Stimulated activated CD4-positive, alpha-beta T cell treated with anti-CD3 and anti-CD28 coated beads, Interleukin-1b, Interleukin-23, amount 100 ng/mL, for 24 hours (primary cell): ENCODE measurements at regions not wholly inside any gene's neighbourhood (a gene's known extent, or its start where the extent isn't known, plus 50 kb on each side); places are given as distances from the start of the nearest gene placed in this dataset.
"Not testable (repeated sequence)": the region's sequence is repeated elsewhere in the genome, so short reads cannot be mapped to it uniquely, and the experiment has no call there.

ENCODE experiments used
- DNase-seq, 4 experiments: peaks; one replicate each; pipeline ENCODE4 v3.0.0-alpha.2; 2020; ENCODE audit warnings: low read depth in 4 of 4, low spot score in 1 of 4

- DNase-seq, result not testable (repeated sequence)
Observed at GRCh38 chr12:9543341-9543740, 64.4 kb downstream of the KLRB1 start.

GRCh38 chr12:9542827-9543226, 64.9 kb downstream of the KLRB1 start:
- not testable (repeated sequence) for DNase-seq

- not testable (repeated sequence) for DNase-seq
Observed at GRCh38 chr12:9515925-9516324, 91.8 kb downstream of the KLRB1 start.

- not testable (repeated sequence) for DNase-seq
Observed at GRCh38 chr12:9512695-9513094, 95.0 kb downstream of the KLRB1 start.

GRCh38 chr12:9510392-9511011, 97.2 kb downstream of the KLRB1 start:
- not testable (repeated sequence) for DNase-seq

- no peak for DNase-seq
Observed at GRCh38 chr12:9509464-9510161, 98.1 kb downstream of the KLRB1 start.

- DNase-seq, result no peak
Observed at GRCh38 chr12:9506746-9507145, 101.0 kb downstream of the KLRB1 start.

- DNase-seq, result not testable (repeated sequence)
Observed at GRCh38 chr12:9503384-9503783, 104.3 kb downstream of the KLRB1 start.

GRCh38 chr12:9502845-9503244, 104.9 kb downstream of the KLRB1 start:
- DNase-seq, result not testable (repeated sequence)

GRCh38 chr12:9493325-9493724, 114.4 kb downstream of the KLRB1 start:
- DNase-seq, result not testable (repeated sequence)

GRCh38 chr12:9481289-9481688, 126.4 kb downstream of the KLRB1 start:
- not testable (repeated sequence) for DNase-seq

- not testable (repeated sequence) for DNase-seq
Observed at GRCh38 chr12:9474197-9474596, 133.5 kb downstream of the KLRB1 start.

GRCh38 chr12:9473638-9474037, 134.1 kb downstream of the KLRB1 start:
- not testable (repeated sequence) for DNase-seq

GRCh38 chr12:9471501-9471900, 136.2 kb downstream of the KLRB1 start:
- not testable (repeated sequence) for DNase-seq

GRCh38 chr12:9470367-9470766, 137.3 kb downstream of the KLRB1 start:
- DNase-seq, result not testable (repeated sequence)

GRCh38 chr12:9469956-9470355, 137.8 kb downstream of the KLRB1 start:
- DNase-seq, result not testable (repeated sequence)

GRCh38 chr12:9469463-9469862, 138.3 kb downstream of the KLRB1 start:
- DNase-seq, result not testable (repeated sequence)

- not testable (repeated sequence) for DNase-seq
Observed at GRCh38 chr12:9468998-9469397, 138.7 kb downstream of the KLRB1 start.

GRCh38 chr12:9468144-9468543, 139.6 kb downstream of the KLRB1 start:
- DNase-seq, result not testable (repeated sequence)

GRCh38 chr12:9464408-9464807, 143.3 kb downstream of the KLRB1 start:
- no peak for DNase-seq

- not testable (repeated sequence) for DNase-seq
Observed at GRCh38 chr12:9455516-9455915, 152.2 kb downstream of the KLRB1 start.

- not testable (repeated sequence) for DNase-seq
Observed at GRCh38 chr12:9454021-9454420, 153.7 kb downstream of the KLRB1 start.
